ENCODE measurements at regions not wholly inside any gene's neighbourhood (a gene's known extent, or its start where the extent isn't known, plus 50 kb on each side); places are given as distances from the start of the nearest gene placed in this dataset.

DNA sequence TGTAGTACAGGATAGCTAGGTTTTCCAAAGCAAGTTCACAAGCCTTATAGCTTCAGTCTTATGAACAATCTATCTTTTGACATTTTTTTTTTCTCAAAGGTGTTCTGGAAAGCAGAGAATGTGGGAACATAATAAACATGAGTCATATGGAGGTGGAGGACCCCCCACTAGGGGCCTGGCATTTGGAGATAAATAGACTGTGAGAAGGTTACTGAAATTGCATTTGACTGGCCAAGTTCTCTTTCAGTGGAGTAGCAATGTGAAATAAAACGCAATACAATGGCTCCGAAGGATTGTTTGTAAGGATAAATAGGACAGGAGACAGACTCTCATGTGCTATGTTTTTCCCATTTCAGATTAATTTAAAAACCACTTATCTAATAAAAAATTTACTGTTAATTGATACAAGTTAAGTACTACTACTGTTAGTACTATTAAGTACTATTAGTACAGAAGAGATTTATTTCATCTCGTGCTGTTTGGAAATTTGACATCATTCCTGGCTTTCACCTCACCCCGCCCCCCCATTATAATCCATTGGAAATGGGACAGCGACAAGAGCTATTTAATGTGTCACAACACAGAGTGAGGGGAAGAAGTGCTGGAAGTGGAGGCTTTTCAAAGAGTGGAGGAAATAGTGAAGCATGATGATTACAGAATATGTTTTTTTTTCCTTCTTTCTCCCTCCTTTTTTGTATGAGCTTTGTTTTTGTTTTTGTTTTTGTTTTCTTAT is 122.6 kb upstream of the ID4 start:
- Mint-ChIP-seq H3K27me3 (no peaks in the 10 kb centered on the region), H3K4me3 (no peak overlapping the region), H3K27ac (no peak overlapping the region), H3K9me3 (no peaks in the 10 kb centered on the region), H3K4me1 (ENCODE audit: low read depth) (no peaks in the 10 kb centered on the region), H3K36me3 (ENCODE audit: low read depth) (no peaks in the 10 kb centered on the region)
- ATAC-seq (ENCODE audit: poor library complexity), result no peak
- Histone ChIP-seq H3K4me1 (ENCODE audit: insufficient read depth, low read length) (no peaks in the 10 kb centered on the region), H3K9me3 (ENCODE audit: control insufficient read depth in 1 of 2, insufficient read depth in 1 of 2, low read length in 2 of 2) (no peaks in the 10 kb centered on the region), H3K27ac (ENCODE audit: low read depth in 1 of 2, low read length in 2 of 2) (no peak overlapping the region), H3K4me3 (ENCODE audit: low read length) (no peak overlapping the region), H3K27me3 (ENCODE audit: control insufficient read depth in 1 of 2, insufficient read depth in 2 of 2, low read length in 2 of 2) (no peaks in the 10 kb centered on the region), H3K36me3 (ENCODE audit: insufficient read depth, low read length) (no peaks in the 10 kb centered on the region)
- TF ChIP-seq, protein P1, sequence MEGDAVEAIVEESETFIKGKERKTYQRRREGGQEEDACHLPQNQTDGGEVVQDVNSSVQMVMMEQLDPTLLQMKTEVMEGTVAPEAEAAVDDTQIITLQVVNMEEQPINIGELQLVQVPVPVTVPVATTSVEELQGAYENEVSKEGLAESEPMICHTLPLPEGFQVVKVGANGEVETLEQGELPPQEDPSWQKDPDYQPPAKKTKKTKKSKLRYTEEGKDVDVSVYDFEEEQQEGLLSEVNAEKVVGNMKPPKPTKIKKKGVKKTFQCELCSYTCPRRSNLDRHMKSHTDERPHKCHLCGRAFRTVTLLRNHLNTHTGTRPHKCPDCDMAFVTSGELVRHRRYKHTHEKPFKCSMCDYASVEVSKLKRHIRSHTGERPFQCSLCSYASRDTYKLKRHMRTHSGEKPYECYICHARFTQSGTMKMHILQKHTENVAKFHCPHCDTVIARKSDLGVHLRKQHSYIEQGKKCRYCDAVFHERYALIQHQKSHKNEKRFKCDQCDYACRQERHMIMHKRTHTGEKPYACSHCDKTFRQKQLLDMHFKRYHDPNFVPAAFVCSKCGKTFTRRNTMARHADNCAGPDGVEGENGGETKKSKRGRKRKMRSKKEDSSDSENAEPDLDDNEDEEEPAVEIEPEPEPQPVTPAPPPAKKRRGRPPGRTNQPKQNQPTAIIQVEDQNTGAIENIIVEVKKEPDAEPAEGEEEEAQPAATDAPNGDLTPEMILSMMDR (IDR thresholded peaks at IDR 0.05), result no peak
- intact Hi-C loops (cut with DNase I, micrococcal nuclease), result no loop called here
- POLR2A ChIA-PET, result no interaction called here
- DNase-seq, result no peak
- CTCF ChIA-PET, result no interaction called here

DNA sequence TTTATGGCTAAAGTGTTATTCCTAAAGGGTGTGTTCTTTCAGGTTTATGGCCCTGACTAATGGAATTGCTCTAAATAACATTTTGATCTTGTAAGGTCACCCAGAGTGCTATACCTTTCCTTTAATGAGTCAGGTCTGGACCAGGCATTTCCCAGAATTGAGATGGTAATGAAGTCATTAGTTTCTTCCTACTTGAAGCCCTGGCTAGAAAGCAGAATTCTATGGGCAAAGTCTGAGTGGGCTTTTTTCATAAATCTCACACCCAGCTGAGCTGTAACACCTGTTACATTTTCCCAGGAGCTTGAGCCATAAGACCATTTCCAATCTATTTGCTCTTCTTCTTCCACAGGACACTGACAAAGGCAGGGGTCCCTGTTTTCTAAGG is 122.0 kb upstream of the ID4 start:
- no peak overlapping the region for H3K27ac Mint-ChIP-seq
- no peak overlapping the region for H3K4me3 Mint-ChIP-seq
- no peak overlapping the region for H3K27ac ChIP-seq (ENCODE audit: low read depth in 1 of 2, low read length in 2 of 2)
- H3K4me1 ChIP-seq (ENCODE audit: insufficient read depth, low read length), result no peaks in the 10 kb centered on the region
- ATAC-seq (ENCODE audit: poor library complexity), result no peak
- CTCF ChIA-PET, result no interaction called here
- no peaks in the 10 kb centered on the region for H3K9me3 ChIP-seq (ENCODE audit: control insufficient read depth in 1 of 2, insufficient read depth in 1 of 2, low read length in 2 of 2)
- intact Hi-C loops (cut with DNase I, micrococcal nuclease), result no loop called here
- POLR2A ChIA-PET, result no interaction called here
- TF ChIP-seq, protein P1 (IDR thresholded peaks at IDR 0.05), result no peak
- H3K27me3 ChIP-seq (ENCODE audit: control insufficient read depth in 1 of 2, insufficient read depth in 2 of 2, low read length in 2 of 2), result no peaks in the 10 kb centered on the region
- H3K4me1 Mint-ChIP-seq (ENCODE audit: low read depth), result no peaks in the 10 kb centered on the region
- no peaks in the 10 kb centered on the region for H3K36me3 ChIP-seq (ENCODE audit: insufficient read depth, low read length)
- no peak overlapping the region for H3K4me3 ChIP-seq (ENCODE audit: low read length)
- H3K27me3 Mint-ChIP-seq, result no peaks in the 10 kb centered on the region
- no peaks in the 10 kb centered on the region for H3K9me3 Mint-ChIP-seq
- no peak for DNase-seq
- H3K36me3 Mint-ChIP-seq (ENCODE audit: low read depth), result no peaks in the 10 kb centered on the region

DNA sequence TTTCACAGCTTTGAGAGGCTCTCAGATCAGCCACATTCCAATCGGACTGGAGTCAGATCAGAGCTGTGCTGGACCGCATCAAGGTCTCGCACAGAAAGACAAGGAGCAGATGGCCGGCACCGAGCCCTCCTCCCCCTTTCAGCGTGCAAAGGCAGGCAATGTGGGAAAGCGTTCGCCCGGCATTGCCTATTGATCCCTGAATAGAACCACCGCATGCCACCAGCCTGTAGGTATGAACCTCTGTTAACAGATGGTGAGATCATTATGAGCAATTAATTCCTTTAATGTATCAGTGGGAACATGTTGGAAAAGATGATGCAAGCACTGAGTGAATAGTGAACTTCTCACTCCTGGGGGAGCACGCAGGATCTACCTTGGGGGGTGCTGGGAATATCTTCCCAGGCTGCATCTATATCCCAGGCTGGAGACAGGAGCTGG is 117.5 kb upstream of the ID4 start:
- TF ChIP-seq, protein P1 (IDR thresholded peaks at IDR 0.05), result no peak
- H3K4me3 Mint-ChIP-seq, result no peak overlapping the region
- no peaks in the 10 kb centered on the region for H3K36me3 Mint-ChIP-seq (ENCODE audit: low read depth)
- DNase-seq (no peak), ATAC-seq (ENCODE audit: poor library complexity) (no peak)
- no peaks in the 10 kb centered on the region for H3K4me1 Mint-ChIP-seq (ENCODE audit: low read depth)
- no peak overlapping the region for H3K27ac Mint-ChIP-seq
- POLR2A ChIA-PET, result no interaction called here
- H3K27ac ChIP-seq (ENCODE audit: low read depth in 1 of 2, low read length in 2 of 2), result no peak overlapping the region
- no peak overlapping the region for H3K4me3 ChIP-seq (ENCODE audit: low read length)
- H3K27me3 ChIP-seq (ENCODE audit: control insufficient read depth in 1 of 2, insufficient read depth in 2 of 2, low read length in 2 of 2), result no peaks in the 10 kb centered on the region
- H3K9me3 Mint-ChIP-seq, result no peaks in the 10 kb centered on the region
- intact Hi-C loops (cut with DNase I, micrococcal nuclease), result no loop called here
- H3K36me3 ChIP-seq (ENCODE audit: insufficient read depth, low read length), result no peaks in the 10 kb centered on the region
- no peaks in the 10 kb centered on the region for H3K27me3 Mint-ChIP-seq
- H3K9me3 ChIP-seq (ENCODE audit: control insufficient read depth in 1 of 2, insufficient read depth in 1 of 2, low read length in 2 of 2), result peaks cover 0 to 3% of the 10 kb centered on the region in 2 experiments
- CTCF ChIA-PET, result no interaction called here
- no peaks in the 10 kb centered on the region for H3K4me1 ChIP-seq (ENCODE audit: insufficient read depth, low read length)

All from CD4-positive, alpha-beta T cell (primary cell).